Activated T-cell treated with anti-CD3 and anti-CD28 coated beads, Interleukin-2, amount 50 U/mL, for 72 hours (primary cell): ENCODE measurements at regions not wholly inside any gene's neighbourhood (a gene's known extent, or its start where the extent isn't known, plus 50 kb on each side); places are given as distances from the start of the nearest gene placed in this dataset.

Source experiments
- ATAC-seq, 2 donors: fragments of 150-1000 bp; cut with Tn5 transposase; replicated peaks in 1 of 2; 2 replicates each; pipeline ENCODE4 v1.10.0; 2021; ENCODE audit warnings: moderate library complexity in 2 of 2, mild to moderate bottlenecking in 1 of 2
- DNase-seq, 2 donors: peaks; one replicate each; pipeline ENCODE4 v3.0.0; 2021 to 2022; ENCODE audit warnings: mixed read lengths in 1 of 2
- H3K27ac Mint-ChIP-seq: one replicate; pipeline ENCODE4 v1.8.0; 2022; ENCODE audit warnings: mild to moderate bottlenecking, moderate library complexity, mixed read lengths
- H3K27me3 Mint-ChIP-seq: one replicate; pipeline ENCODE4 v1.8.0; 2022; ENCODE audit warnings: low read depth, mixed read lengths
- H3K36me3 Mint-ChIP-seq, 2 donors: one replicate each; pipeline ENCODE4 v1.8.0; 2022; ENCODE audit warnings: mixed read lengths in 2 of 2, mild to moderate bottlenecking in 1 of 2; ENCODE audit not compliant: insufficient read depth in 2 of 2
- H3K4me1 Mint-ChIP-seq: one replicate; pipeline ENCODE4 v1.8.0; 2022; ENCODE audit warnings: low read depth, mixed read lengths
- H3K4me3 Mint-ChIP-seq, 2 donors: one replicate each; pipeline ENCODE4 v1.8.0; 2022; ENCODE audit warnings: mild to moderate bottlenecking in 2 of 2, mixed read lengths in 2 of 2, moderate library complexity in 2 of 2
- H3K9me3 Mint-ChIP-seq, 2 donors: one replicate each; pipeline ENCODE4 v1.8.0; 2022; ENCODE audit warnings: mixed read lengths in 2 of 2

GRCh38 chr19:30667746-30668145 is 295.6 kb downstream of the ZNF536 start:
- H3K36me3 Mint-ChIP-seq = no peaks in the 10 kb centered on the region
- H3K27ac Mint-ChIP-seq = no peak overlapping the region
- no peaks in the 10 kb centered on the region for H3K9me3 Mint-ChIP-seq
- ATAC-seq = no peak
- DNase-seq = no peak
- no peak overlapping the region for H3K4me3 Mint-ChIP-seq
- peaks cover 15% of the 10 kb centered on the region for H3K27me3 Mint-ChIP-seq
- no peaks in the 10 kb centered on the region for H3K4me1 Mint-ChIP-seq

DNA sequence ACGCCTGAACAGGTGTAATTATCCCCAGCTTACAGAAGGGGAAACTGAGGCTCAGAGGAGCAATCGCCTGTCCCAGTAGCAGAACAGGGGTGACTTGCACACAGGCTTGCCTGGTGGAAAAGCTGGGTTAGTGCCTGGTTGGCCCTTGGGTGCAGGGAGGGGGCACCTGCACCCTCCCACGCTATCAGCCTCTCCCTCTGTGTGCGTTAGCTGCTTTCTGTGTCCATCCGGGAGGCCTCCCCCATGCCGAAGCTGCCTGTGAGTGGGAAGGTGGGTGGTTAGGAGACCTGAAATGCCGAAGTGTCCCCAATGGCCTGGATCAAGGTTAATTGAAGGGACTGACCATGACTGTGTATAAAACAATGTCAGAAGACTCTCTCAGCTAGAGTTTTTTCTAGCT is 295.0 kb downstream of the ZNF536 start:
- no peaks in the 10 kb centered on the region for H3K9me3 Mint-ChIP-seq
- no peaks in the 10 kb centered on the region for H3K36me3 Mint-ChIP-seq
- no peak for DNase-seq
- peaks cover 15% of the 10 kb centered on the region for H3K27me3 Mint-ChIP-seq
- no peak overlapping the region for H3K4me3 Mint-ChIP-seq
- no peak overlapping the region for H3K27ac Mint-ChIP-seq
- H3K4me1 Mint-ChIP-seq = no peaks in the 10 kb centered on the region
- ATAC-seq = no peak

GRCh38 chr19:30666301-30666803 is 294.2 kb downstream of the ZNF536 start:
- peak in 1 of 2 donors; percentile 32 for ATAC-seq
- no peaks in the 10 kb centered on the region for H3K36me3 Mint-ChIP-seq
- no peaks in the 10 kb centered on the region for H3K9me3 Mint-ChIP-seq
- H3K4me1 Mint-ChIP-seq = no peaks in the 10 kb centered on the region
- H3K27ac Mint-ChIP-seq = no peak overlapping the region
- peak; percentile 43 to 46 for DNase-seq
- H3K27me3 Mint-ChIP-seq = peaks cover 15% of the 10 kb centered on the region
- no peak overlapping the region for H3K4me3 Mint-ChIP-seq

DNA sequence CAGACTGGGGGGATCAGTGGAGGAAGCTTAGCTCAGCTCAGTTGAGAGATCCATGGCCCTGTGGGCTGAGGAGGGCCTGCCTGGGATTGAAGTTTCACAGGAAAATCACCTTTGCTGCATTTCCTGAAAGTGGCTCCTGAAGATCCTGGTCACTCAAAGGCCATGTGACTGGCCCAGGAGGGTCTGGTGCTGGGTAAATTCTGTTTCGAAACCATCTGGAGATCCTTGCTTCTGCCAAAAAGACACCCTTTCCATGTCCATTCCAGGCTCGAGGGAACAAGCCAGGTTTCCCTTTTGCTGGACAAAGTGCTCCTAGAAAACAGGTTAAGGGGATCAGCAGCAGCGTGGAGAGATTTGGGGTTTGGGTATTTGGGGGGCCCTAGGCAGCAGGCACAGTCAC is 293.3 kb downstream of the ZNF536 start:
- DNase-seq (no peak), ATAC-seq (no peak)
- Mint-ChIP-seq H3K36me3 (no peaks in the 10 kb centered on the region), H3K9me3 (no peaks in the 10 kb centered on the region), H3K27ac (no peak overlapping the region), H3K4me1 (no peaks in the 10 kb centered on the region), H3K27me3 (peaks cover 15% of the 10 kb centered on the region), H3K4me3 (no peak overlapping the region)

- Mint-ChIP-seq H3K27me3 (peaks cover 15% of the 10 kb centered on the region), H3K9me3 (peaks cover 0 to 3% of the 10 kb centered on the region in 2 donors), H3K27ac (no peak overlapping the region), H3K4me1 (no peaks in the 10 kb centered on the region), H3K36me3 (peaks cover 0 to 2% of the 10 kb centered on the region in 2 donors), H3K4me3 (no peak overlapping the region)
- no peak for DNase-seq
- no peak for ATAC-seq
Observed at GRCh38 chr19:30663611-30664174, 291.5 kb downstream of the ZNF536 start.

GRCh38 chr19:30662211-30662861 is 290.2 kb downstream of the ZNF536 start:
- Mint-ChIP-seq H3K4me1 (no peaks in the 10 kb centered on the region), H3K36me3 (peaks cover 0 to 3% of the 10 kb centered on the region in 2 donors), H3K27ac (no peak overlapping the region), H3K27me3 (peaks cover 15% of the 10 kb centered on the region), H3K9me3 (peaks cover 0 to 4% of the 10 kb centered on the region in 2 donors), H3K4me3 (no peak overlapping the region)
- ATAC-seq = no peak
- no peak for DNase-seq

DNA sequence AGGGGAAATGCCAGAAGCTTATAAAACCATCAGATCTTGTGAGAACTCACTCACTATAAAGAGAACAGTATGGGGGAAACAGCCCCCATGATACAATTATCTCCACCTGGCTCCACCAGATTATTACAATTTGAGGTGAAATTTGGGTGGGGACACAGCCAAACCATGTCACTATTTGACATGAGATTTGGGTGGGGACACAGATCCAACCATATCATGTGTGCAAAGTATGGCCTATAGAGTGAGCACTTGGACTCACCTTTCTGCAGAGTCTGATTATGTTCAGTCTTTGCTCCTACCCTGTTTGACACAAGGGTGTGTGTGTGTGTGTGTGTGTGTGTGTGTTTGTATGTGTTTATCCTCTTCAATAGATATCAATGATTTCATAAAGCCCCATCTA is 287.5 kb downstream of the ZNF536 start:
- H3K4me3 Mint-ChIP-seq = no peak overlapping the region
- DNase-seq (no peak), ATAC-seq (no peak)
- peaks cover 0 to 4% of the 10 kb centered on the region in 2 donors for H3K9me3 Mint-ChIP-seq
- peaks cover 0 to 3% of the 10 kb centered on the region in 2 donors for H3K36me3 Mint-ChIP-seq
- no peak overlapping the region for H3K27ac Mint-ChIP-seq
- H3K4me1 Mint-ChIP-seq = no peaks in the 10 kb centered on the region
- H3K27me3 Mint-ChIP-seq = peaks cover 29% of the 10 kb centered on the region

DNA sequence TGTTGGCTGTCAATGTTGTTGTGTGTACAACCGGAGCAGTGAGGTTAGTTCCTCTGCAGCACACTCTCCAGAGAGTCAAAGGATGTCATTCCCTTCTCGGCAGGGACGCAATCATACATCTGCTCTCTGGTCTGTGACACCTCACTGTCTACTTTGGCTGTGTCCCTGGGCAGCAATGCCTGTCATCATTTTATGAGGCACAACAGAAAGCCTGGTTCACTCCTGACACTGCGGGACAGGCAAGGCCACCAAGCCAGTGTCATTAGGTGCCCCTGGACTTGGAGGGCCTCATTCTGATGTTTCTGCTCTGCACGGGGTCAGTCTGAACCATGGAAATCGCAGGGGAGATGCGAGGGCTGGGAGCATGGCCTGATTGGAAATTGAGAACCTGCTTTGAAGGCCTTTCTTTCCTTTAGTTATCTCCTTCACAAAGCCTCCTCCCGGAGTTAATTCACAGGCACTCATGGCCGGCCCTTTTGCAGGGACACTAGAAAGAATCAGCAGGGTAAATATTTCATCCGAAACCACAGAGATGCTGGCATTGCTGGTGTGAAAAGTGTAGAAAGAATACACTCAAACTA is 284.4 kb downstream of the ZNF536 start:
- ATAC-seq (no peak), DNase-seq (no peak)
- Mint-ChIP-seq H3K4me1 (no peaks in the 10 kb centered on the region), H3K9me3 (peaks cover 0 to 4% of the 10 kb centered on the region in 2 donors), H3K36me3 (peaks cover 0 to 3% of the 10 kb centered on the region in 2 donors), H3K4me3 (no peak overlapping the region), H3K27ac (no peak overlapping the region), H3K27me3 (peaks cover 14% of the 10 kb centered on the region)

- ATAC-seq (no peak), DNase-seq (no peak)
- H3K4me3 Mint-ChIP-seq = no peak overlapping the region
- H3K27me3 Mint-ChIP-seq = peaks cover 23% of the 10 kb centered on the region
- no peak overlapping the region for H3K27ac Mint-ChIP-seq
- no peaks in the 10 kb centered on the region for H3K4me1 Mint-ChIP-seq
- peaks cover 0 to 3% of the 10 kb centered on the region in 2 donors for H3K9me3 Mint-ChIP-seq
- H3K36me3 Mint-ChIP-seq = peaks cover 0 to 3% of the 10 kb centered on the region in 2 donors
Observed at GRCh38 chr19:30653646-30654386, 281.6 kb downstream of the ZNF536 start.

DNA sequence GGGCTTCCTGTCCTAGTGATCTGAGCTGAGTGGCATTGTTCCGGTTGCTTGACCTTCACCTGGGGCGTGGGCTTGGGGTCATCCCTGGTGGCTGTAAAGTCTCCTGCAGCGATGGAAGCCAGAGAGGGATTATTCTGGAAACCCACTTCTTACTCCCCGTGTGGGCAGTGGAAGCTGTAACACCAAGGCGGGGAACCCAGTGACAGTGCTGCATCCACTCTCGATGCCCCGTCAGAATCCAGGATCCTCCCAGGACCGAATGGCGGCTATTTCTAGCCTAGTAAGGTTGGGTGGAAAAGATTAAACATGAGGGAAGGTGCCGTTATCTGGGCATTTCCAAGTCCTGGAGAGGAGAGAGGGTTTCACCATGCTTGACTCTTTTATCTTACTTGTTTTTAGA is 280.6 kb downstream of the ZNF536 start:
- DNase-seq (no peak), ATAC-seq (no peak)
- Mint-ChIP-seq H3K4me3 (no peak overlapping the region), H3K9me3 (no peaks in the 10 kb centered on the region), H3K4me1 (no peaks in the 10 kb centered on the region), H3K27me3 (peaks cover 34% of the 10 kb centered on the region), H3K36me3 (no peaks in the 10 kb centered on the region), H3K27ac (no peak overlapping the region)

DNA sequence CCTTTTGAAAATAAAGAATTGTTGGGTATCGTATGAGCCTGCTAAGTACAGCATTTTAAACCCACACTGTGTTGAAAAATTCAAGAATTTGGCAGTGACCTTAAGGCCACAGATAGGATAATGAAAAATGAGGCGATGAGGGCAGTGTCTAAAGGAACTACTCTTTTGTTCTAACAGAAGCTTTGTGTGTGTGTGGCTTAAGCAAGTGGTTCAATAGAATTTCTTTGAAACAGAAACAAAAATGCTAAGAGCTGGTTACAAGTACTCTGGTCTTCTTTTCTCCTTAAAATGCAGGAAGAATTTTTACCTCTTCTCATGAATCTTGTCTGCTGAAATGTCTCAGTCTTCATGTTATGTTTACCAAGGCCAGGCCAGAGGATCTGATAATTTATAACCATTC is 279.5 kb downstream of the ZNF536 start:
- Mint-ChIP-seq H3K4me3 (no peak overlapping the region), H3K27me3 (peaks cover 34% of the 10 kb centered on the region), H3K27ac (no peak overlapping the region)

DNA sequence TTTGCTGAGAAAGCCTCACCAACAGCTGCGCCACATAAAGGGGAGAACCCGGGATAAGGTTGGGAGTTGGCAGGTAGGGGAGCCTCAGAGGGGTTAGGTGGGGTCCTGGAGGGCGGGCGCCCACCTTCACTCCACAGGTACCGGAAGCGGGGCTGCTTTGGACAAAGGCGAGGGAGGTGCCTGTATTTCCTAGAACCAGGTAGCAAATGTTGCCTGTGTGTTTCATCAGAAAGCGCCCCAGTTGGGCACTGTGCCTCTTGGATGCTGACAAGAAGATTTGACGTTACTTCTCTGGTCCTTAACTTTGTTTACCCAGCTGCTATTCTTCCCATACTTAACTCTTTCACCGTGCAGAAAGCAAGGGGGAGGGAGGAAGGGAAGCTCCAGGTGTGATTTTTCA is 278.9 kb downstream of the ZNF536 start:
- no peak overlapping the region for H3K4me3 Mint-ChIP-seq
- H3K9me3 Mint-ChIP-seq = no peaks in the 10 kb centered on the region
- no peaks in the 10 kb centered on the region for H3K36me3 Mint-ChIP-seq
- no peak overlapping the region for H3K27ac Mint-ChIP-seq
- ATAC-seq (no peak), DNase-seq (no peak)
- H3K27me3 Mint-ChIP-seq = peaks cover 33% of the 10 kb centered on the region
- H3K4me1 Mint-ChIP-seq = no peaks in the 10 kb centered on the region

More for the DNA sequence above, 279.5 kb downstream of the ZNF536 start:
- Mint-ChIP-seq H3K9me3 (no peaks in the 10 kb centered on the region), H3K36me3 (no peaks in the 10 kb centered on the region), H3K4me1 (no peaks in the 10 kb centered on the region)
- DNase-seq (no peak), ATAC-seq (no peak)

GRCh38 chr19:30649934-30650614 is 277.9 kb downstream of the ZNF536 start:
- DNase-seq (peak; percentile 27 to 33), ATAC-seq (peak; percentile 43)
- Mint-ChIP-seq H3K36me3 (no peaks in the 10 kb centered on the region), H3K9me3 (no peaks in the 10 kb centered on the region), H3K27ac (no peak overlapping the region), H3K4me1 (no peaks in the 10 kb centered on the region), H3K4me3 (no peak overlapping the region), H3K27me3 (peaks cover 26% of the 10 kb centered on the region)
